HG02759 (cell line): ENCODE measurements at regions not wholly inside any gene's neighbourhood (a gene's known extent, or its start where the extent isn't known, plus 50 kb on each side); places are given as distances from the start of the nearest gene placed in this dataset.

ENCODE experiments used
- ATAC-seq: cut with Tn5 transposase; IDR thresholded peaks from one replicate; pipeline ENCODE4 v1.9.1; 2021; ENCODE audit warnings: mild to moderate bottlenecking, moderate library complexity; ENCODE audit not compliant: unreplicated experiment

DNA sequence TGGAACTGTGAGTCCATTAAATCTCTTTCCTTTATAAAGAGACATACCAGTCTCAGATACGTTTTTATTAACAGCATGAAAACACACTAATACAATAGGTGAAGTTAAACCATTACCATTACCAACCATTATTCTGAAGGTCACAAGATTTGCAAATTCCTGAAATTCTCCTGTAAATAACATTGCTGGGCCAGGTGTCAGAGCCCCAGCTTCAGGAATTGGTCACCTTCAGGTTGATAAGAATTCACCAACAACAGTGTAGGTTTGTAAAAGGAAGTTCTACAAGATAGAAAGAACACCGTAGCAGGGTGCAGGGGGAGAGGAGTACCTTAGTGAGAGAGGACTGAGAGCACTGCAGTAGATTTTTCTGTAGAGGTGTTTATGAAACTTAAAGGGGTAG, 644.3 kb downstream of the CDY2B start:
- no peak for ATAC-seq

DNA sequence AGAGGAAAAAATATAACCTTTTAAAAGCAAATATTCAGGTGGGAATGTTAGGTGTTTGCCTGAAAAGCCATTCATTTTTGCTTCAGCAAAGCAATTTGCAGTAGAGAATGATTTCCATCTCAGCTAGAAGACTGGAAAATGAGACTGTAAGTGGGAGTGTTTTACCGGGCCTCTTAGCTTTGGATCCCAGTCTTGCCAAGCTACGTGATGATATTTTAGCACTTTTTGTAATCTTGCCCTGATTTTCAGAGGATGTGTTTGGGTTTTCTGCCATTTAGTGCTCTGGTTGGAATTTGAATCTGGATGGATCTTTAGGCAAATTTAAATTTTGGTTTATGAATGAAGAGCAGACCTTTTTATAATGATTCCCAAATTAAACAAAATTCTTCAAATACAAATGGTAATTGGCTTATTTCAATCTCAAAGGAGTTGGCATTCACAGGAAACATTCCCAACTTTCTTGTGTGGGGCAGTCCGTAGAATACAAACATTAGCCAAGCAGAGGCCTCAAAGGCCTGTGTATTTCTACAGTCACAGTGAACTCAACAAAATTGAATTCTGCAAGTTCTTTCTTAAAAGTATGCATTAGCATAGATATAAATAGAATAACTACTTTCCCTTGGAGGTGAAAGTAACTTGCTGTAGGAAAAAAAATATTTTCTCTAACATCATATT, 646.4 kb downstream of the CDY2B start:
- ATAC-seq: no peak

DNA sequence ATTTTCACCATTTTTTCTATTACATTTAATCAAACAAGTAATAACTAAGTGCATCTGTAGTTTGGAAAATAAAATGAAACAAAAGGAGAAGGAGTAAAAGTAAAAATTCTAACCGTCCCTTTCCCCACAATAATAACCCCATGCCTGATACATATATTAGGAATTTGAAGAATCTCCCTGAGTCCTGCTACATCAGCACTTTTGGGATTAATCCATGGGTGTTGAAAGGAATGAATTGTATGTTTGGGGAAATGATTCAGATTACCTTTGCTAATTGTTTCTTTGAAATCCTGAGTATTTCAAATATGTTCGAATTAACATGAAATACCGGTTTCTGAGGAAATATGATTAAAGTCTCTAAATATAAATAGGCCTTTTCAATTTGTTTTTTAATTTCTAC, 648.0 kb downstream of the CDY2B start:
- ATAC-seq: no peak

DNA sequence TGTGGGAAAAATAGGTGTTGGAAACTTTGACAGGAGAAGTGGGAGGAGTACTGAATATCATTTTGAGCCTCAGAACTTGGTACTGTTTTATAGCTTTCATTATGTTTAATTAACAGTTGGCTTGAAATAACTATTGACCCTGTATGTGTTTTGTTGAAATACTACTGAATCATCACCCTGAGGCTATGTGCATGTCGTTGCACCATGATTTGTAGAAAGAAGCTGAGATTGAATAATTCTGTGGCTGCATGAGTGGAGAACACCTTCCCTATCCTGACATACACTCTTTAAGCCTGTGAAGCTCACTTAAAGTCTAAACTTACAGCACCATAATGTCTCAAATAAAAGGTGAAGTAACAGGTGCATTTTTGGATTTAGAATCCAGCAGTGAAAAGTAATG, 656.5 kb downstream of the CDY2B start:
- ATAC-seq: no peak

DNA sequence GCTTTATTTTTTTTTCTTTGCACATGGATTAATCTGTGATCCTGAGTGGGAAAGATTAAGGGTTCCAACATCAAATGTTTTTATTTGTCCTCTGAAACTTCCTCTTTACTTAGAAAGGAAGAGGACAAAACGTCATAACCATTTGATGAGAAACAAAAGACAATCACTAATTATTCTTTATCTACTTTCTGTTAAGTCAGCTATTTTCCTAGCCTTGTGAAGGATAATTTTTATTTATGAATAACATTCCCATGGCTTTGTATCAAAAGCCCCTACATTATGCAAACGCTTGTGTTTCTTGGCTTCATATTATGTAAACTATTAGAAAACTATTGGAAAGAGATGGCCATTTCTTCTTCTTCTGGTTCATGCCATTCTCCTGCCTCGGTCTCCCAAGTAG, 677.6 kb downstream of the CDY2B start:
- no peak for ATAC-seq

DNA sequence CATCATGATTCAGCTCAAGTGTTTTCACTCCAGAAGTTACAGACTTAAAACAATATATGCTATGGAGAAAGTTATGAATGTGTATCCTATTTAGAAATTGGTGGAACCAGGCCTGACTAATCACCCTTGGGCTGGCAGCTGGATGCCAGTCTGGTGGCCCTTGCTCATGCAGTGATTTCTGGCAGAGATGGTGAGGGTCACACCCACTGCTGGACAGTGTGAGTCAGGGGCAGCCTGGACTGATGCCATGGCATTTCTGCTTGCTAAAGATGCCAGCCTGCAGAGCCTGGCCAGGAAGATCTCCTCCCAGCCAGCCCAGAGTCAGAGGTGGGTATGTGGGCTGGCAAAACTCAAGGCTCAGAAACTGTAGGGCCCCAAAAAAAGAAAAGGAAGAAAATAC, 695.7 kb downstream of the CDY2B start:
- no peak for ATAC-seq

DNA sequence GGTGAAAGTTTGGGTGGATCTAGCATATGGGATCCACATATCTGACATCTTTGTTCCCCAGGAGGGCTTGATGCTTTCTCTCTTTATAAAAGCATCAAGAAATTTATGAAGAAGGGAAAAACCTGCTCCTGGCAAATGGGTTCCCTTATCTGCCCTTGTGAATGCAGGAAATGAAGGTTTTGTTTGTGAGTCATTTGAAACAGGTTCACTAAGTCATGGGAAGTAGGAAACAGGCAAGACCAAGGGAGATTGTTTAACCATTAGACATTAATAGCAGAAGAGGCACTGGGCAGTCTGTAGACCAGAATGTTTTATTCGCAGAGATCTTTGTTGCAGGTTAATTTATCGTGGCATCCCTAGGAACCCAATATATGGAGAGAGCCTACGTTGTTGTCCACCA, 713.1 kb downstream of the CDY2B start:
- no peak for ATAC-seq

DNA sequence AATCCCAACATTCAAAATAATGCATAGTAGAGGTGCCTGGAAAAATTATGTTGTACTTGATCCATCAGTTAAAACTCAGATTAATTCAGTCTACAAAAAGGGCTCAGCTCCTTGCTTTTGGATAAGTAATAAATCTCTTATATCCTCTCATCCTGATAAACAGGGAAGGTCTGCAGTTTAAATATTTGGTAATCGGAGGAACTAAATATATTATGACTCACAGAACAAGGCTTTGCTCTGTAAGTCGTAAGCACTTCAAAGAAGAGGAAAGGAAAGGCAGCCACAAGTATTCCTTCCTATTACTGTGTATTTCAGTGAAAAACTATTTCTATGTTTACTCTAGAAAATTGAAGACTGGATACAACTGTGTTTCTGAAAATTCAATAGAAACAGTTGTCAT, 757.9 kb downstream of the CDY2B start:
- no peak for ATAC-seq

DNA sequence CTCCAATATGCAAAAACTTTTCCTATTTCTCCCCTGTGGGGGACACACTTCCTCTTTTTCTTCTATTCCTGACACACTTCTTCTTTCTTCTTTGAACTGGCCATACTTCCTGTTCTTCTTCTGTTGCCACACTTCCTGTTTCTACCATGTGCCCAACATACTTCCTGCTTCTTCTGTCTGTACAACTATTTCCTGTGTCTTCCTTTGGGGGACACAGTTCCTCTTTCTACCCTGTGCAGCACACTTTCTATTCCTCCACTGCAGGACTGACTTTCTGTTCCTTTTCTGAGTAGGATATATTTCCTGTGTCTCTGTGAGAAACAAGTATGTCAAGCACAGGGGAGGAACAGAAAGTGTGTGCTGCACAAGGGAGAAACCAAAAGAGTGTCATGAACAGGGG, 794.7 kb downstream of the CDY2B start:
- ATAC-seq: peak; percentile 45

DNA sequence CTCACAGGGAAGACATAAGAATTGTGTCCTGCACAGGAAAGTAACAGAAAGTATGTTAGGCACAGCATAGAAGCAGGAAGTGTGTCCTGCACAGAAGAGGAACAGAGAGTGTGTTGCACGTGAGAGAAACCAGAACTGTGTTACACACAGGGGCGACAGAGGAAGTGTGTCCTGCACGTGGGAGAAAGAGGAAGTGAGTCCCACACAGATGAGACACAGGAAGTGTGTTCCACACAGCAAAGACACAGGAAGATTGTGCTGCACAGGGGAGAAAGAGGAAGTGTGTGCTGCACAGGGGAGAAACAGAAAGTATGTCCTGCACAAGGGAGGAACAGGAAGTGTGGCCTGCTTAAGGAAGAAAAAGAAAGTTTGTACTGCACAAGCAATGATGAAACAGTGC, 800.1 kb downstream of the CDY2B start:
- no peak for ATAC-seq

DNA sequence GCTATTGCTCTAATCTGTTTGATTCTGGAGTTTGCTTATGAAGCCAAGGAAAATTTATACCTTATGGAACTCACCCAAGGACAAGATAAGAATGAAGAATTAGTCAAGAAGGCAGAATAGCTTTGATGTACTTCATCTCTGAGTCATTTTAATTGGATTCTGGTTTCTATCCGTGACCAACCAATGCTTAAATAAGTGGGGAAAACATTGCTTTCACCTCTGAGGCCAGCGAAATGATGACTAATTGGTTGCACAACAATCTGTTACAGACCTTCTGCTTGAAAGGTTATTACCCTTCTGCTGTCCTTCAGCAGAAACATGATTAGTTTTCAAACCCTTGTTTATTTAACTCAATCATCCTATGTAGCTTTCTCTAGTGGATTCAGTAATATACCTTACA, 812.7 kb downstream of the CDY2B start:
- ATAC-seq: no peak

DNA sequence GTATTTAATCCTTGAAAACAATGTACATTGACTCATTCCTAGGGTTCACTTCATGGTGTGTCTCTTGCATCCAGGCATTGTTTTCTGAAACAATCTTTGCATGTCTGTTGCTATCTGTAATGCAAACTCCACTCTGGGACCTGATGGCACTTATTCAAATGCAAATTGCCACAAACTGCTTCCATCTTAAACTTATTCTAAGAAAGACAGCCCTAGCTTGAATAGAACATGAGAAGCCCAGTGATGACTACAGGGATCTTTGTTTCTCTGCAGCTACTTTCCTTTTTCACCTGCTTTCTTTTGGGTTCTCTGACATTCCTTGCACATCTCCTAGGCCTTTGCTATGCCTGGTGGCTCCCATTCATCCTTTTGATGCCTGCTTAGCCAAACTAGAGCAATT, 827.0 kb downstream of the CDY2B start:
- no peak for ATAC-seq

DNA sequence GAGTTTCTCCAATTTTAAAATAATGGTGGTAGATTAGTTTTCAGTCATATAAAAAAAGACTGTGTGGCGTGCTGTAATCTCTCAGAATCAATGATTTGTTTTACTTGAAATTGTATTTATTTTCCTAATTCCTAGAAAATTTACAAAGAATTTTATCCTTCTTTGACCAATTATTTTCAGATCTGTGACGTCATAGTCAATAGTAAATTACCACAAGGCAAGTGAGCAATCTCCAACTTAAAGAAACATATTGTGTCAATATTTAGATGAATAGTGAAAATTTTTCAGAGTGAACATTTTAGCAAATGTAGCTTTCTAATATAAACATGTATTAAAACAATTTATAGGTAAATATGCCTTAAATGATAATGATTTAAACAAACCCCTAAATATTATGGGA, 829.6 kb downstream of the CDY2B start:
- no peak for ATAC-seq

DNA sequence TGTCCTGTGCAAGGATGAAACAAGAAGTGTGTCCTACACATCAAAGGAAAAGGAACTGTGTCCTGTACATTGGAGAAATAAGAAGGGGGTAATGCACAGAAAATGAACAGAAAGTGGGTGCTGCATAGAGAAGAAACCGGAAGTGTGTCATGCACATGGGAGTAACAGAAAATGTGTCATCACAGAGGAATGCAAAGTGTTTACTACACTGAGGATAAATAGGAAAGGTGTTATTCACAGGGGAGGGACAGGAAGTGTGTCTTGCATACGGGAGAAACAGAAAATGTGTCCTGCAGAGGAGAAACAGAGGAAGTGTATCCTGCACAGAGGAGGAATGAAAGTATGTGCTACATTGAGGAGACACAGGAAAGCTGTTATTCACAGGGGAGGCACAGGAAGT, 834.9 kb downstream of the CDY2B start:
- ATAC-seq: no peak

DNA sequence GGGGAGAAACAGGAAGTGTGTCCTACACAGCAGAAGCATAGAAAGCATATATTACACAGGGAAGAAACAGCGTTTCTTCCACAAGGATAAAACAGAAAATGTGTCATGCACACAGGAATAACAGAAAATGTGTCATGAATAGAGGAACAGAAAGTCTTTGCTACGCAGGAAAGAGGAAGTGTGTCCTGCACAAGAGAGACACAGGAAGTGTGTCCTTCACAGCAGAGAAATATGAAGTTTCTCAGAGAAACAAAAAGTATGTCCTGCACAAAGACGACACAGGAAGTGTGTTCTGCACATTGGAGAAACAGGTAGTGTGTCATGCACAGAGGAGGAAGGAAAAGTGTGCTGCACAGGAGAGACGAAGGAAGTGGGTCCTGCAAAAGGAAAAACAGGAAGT, 835.3 kb downstream of the CDY2B start:
- ATAC-seq: peak; percentile 63

DNA sequence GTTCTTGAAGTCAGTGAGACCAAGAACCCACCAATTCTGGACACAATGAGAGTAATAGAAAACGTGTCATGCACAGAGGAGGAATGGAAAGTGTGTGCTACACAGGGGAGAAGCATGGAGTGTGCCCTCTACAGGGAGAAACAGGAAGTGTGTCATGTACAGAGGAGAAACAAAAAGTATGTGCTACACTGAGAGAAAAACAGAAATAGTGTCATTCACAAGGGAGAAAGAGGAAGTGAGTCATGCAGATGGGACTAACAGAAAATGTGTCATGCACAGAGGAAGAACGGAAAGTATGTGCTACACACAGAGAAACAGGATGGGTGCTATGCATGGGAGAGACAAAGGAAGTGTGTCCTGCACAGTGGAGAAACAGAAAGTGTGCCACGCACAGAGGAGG, 835.7 kb downstream of the CDY2B start:
- peak; percentile 75 for ATAC-seq

DNA sequence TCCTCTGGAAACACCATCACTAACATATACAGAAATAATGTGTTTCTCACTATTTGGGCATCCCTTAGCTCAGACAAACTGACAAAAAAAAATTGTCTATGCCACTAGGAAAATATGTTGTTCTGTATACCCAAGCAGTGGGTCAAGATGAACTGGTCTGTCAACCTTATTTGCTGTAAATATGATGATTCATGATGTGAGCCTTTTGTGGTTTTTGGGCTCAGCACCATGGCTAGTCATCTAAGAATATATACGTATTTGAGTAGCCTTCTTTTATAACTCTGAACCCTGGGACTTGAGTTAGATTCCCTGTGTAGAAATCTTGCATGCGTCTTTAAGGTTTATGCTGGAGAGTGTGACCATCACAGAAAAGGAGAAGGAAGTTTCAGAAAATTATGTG, 841.6 kb downstream of the CDY2B start:
- no peak for ATAC-seq

DNA sequence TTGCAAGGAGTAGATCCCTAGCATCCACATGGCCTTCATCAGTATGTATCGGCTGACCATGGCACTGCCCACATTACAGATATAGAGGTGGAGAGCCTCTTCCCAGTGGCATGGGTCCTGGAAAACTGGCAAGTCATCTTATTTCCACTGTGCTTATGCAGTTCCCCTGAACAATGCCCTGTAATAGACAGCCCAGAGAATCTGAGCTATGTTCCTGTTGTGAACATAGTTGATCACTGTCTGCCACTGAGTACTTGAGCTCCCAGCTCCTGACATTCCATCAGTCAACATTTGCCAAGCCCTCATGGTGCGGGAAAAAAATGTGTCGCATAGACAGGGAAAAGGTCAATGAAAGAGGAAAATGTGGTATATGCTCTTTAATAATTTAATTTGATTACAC, 861.9 kb downstream of the CDY2B start:
- ATAC-seq: no peak

DNA sequence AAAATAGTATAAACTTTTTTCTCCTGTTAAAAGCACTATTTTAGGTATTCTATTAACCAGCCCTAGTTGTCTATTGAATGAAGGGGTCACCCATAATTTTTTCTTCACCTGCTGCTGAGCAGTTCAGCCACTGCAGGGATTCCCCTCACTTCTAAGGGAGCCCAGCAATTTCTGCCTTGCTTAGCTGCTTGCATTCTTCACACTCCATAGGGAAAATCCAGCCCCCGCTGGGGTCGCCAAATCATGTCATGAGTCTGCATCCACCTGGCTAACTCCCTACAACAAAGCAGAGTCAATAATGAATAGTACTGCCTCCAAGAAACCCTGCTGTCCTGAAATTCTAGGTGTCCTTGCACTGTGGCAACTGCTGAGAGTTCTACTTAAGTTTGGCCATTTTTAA, 886.5 kb downstream of the CDY2B start:
- ATAC-seq: no peak

DNA sequence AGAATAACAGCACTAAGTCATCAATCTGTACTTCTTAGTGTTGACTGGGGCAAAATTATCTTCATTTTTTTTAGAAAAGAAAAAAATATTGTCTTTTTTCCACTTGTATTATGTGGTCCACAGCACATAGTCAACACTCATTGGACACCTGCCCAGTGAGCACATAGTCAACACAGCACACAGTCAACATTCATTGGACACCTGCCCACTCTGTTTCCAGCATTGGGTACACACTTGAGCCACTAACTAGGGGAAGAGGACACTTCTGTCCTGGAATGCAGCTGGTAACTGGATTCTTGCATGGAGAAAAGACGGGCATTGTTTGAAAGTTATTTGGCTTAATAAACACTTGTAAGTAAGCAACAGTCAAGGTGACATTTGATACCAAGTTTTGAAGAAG, 898.2 kb downstream of the CDY2B start:
- no peak for ATAC-seq

DNA sequence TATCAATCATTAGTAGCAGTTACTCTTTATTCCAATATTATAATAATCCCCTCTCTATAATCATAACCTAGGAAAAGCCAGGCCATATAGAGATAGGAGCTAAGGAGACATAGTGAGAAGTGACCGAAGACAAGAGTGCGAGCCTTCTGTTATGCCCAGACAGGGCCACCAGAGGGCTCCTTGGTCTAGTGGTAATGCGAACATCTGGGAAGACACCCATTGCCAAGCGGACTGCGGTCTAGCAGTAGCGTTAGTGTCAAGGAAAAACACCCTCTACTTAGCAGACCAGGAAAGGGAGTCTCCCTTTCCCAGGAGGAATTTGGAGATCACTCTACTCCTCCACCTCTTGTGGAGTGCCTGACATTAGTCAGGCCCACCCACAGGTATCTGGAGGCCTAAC, 920.9 kb downstream of the CDY2B start:
- ATAC-seq: no peak

DNA sequence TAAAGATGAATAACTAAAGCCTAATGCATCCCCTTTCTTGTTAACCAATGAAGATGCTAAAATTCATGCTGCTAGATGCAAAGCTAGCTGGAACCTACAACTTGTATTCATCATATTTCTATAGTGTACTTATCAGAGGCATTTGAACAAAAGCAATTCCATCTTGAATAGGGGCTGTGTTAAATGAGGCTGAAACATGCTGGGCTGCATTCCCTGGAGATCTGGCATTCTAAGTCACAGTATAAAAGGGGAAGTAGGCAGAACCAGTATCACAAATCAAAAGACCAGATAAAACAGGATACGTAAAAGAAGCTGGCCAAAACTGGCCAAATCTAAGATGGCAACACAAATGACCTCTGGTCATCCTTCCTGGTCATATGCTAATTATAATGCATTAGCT, 932.8 kb downstream of the CDY2B start:
- no peak for ATAC-seq
